Activated effector memory CD4-positive, alpha-beta T cell treated with anti-CD3 and anti-CD28 coated beads, Interleukin-2, amount 50 U/mL, for 16 hours (primary cell): ENCODE measurements at regions not wholly inside any gene's neighbourhood (a gene's known extent, or its start where the extent isn't known, plus 50 kb on each side); places are given as distances from the start of the nearest gene placed in this dataset.
"Not testable (repeated sequence)": the region's sequence is repeated elsewhere in the genome, so short reads cannot be mapped to it uniquely, and the experiment has no call there.

Experiments
- DNase-seq: peaks from one replicate; pipeline ENCODE4 v3.0.0-alpha.2; 2020

DNA sequence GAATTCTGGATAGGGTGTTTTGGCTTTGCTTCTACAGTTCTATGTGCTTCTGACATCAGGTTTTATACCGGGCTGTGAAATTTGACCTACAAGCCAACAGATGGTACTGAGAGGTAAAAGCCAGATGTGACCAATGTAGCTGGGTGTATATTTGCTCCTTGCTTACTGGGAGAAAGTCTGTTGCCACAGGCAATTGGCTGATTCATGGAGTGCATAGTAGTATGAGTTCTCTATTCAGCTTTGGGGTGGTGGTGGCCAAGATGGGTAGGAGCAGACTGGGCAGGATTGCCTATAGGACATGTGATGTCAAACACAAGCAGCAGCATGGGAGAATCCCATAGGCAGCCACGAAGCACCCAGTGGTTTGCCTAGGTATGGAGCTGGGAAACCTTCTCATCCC, 1827.0 kb downstream of the C4orf33 start:
- DNase-seq: no peak

GRCh38 chr4:130955520-130955919, 1859.6 kb downstream of the C4orf33 start:
- no peak for DNase-seq

GRCh38 chr4:130985371-130985770, 1889.4 kb downstream of the C4orf33 start:
- DNase-seq: no peak

GRCh38 chr4:130995988-130996387, 1900.0 kb downstream of the C4orf33 start:
- no peak for DNase-seq

DNA sequence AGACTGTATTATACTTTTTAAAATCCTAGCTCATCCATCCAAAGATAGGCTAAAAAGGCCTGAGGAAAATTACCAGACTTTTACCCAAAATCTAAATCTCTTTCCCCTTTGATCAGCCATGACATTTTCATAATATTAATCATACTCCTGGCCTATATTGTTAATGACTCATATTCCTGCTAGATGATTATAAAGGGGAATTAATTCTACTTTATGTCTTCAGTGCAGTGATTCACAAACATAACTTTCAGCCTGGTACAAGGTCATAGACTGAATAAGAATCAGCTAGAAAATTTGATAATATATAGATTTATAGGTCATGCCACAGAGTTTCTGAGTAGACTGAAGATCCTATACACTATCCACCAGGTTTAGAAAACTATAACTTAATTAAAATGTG, 1905.4 kb downstream of the C4orf33 start:
- DNase-seq: no peak

GRCh38 chr4:131002132-131002531, 1906.2 kb downstream of the C4orf33 start:
- no peak for DNase-seq

DNA sequence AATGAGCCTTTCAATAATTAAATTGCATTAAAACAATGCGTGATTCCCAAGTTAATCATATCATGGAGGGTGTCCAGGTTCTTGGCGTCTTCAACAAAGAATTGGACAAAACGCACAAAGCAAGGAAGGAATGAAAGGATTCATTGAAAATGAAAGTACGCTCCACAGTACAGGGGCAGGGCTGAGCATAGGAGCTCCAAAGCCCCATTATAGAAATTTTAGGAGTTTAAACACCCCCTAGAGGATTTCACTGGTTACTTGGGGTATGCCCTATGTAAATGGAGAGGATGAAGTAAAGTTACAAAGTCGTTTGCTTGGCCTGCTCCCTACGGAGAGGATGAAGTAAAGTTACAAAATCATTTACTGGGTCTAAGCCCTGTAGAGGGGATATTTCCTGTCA, 1910.4 kb downstream of the C4orf33 start:
- DNase-seq: no peak

DNA sequence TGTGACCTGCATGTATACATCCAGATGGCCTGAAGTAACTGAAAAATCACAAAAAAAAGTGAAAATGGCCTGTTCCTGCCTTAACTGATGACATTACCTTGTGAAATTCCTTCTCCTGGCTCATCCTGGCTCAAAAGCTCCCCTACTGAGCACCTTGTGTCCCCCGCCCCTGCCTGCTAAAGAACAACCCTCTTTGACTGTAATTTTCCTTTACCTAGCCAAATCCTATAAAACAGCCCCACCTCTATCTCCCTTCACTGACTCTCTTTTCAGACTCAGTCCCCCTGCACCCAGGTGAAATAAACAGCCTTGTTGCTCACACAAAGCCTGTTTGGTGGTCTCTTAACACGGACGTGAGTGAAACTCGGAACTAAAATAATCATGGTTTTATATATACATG, 1916.0 kb downstream of the C4orf33 start:
- DNase-seq: not testable (repeated sequence)

DNA sequence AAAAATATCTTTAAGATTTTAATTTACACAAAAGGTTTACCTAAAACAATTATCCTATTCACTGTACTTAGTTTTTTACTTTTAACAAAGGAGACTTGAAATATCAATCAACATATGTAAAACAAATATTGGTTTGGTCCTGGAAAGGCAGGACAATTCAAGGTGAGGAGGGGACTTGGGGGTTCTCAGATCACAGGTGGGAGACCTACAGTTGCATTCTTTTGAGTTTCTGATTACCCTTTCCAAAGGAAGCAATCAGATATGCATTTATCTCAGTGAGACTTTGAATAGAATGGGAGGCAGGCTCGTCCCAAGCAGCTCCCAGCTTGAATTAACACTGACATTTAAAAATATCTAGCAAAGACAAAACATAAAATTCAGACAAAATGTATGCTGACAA, 1917.3 kb downstream of the C4orf33 start:
- no peak for DNase-seq

GRCh38 chr4:131026771-131027170, 1930.8 kb downstream of the C4orf33 start:
- DNase-seq: no peak

- no peak for DNase-seq
Observed at GRCh38 chr4:131044368-131044767, 1948.4 kb downstream of the C4orf33 start.

DNA sequence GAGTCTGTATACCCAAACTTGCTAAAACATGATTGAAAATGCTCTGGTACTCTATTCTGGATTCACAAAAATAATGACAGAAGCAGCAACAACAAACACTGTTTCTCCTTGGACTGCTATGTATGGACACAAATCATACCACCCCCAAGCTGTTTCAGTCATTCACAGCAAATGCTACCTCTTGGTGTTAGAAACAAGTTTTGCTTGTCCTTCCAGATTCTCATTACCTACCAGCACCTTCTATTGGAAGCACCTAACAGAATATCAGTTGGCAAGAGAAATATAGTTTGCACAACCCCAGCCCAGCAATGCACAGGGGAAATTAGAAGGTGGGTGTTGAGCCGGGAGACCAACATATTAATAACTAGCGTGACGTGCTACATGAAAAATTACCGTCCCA, 1950.9 kb downstream of the C4orf33 start:
- no peak for DNase-seq

- no peak for DNase-seq
Observed at GRCh38 chr4:131052646-131053045, 1956.7 kb downstream of the C4orf33 start.

GRCh38 chr4:131054489-131055019, 1958.6 kb downstream of the C4orf33 start:
- DNase-seq: no peak

DNA sequence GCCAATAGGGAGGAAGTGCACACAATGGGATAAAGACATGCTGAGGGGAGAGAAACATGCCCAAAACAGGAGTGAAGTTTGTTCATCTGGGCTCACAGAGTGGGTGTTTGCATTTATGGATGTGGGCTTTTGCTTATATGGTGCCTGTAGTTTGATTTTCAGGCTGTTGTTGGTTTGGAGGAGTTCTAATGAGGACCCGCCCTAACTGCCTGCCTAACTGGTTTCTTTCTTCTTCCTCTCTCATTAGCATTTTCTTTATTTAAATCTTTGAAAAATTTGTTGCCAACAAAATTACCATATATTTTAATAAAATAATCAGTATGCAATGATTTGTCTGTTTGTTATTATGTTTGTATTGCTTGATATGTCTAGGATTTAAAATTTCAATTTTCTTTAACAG, 1965.8 kb downstream of the C4orf33 start:
- no peak for DNase-seq

DNA sequence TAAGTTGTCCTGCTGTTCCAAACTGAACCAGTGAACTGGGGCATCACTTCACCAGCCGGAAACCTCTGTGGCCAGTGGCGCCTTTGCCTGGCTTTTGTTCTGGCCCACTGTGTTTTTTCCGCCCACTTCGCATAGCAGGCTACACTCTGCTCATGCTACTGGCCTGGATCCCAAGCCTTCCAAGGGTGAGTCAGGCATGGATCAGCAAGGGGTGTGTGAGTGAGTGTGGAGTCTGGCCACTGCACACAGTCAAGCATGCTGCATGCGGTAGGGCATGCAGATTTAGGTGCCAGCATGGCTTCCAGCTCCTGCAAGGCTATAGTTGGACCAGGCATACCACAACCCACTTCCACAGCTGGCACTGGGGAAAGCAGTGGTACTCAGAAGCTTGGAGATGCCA, 1967.9 kb downstream of the C4orf33 start:
- no peak for DNase-seq

DNA sequence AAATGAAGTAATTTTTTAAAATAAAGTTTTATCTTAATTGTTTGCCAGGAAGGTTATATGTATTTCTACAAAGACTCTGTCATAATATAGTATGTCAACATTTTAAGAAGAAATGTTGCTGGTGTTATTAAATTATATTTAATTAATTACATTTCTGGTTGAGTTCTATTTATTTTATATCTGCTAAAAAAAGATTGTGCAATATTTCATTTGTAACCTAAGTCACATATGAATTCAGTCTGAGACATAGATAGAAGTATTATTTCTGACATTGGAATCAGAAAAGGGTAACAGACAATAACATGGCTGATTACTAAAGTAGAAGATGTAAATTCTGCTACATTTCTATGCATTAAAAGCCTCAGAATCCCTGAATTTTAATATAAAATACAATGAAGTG, 1985.1 kb downstream of the C4orf33 start:
- DNase-seq: no peak

DNA sequence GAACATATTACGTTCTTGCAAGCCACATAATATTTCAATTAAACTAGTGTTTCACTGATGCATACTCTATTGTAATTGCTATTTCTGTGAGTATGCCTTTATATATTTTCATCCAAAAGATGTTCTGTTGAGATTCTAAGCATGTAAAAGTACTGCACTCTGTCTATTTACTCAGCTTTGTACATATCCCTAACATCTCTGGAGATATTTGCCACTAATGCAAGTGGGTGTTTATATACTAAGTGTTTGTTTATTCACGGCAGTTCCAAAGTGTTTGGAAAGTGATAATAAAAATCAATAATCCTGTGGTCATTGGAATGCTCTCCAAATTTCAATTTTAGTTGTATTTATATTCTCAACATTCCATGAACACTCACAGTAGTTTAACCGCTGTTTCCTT, 1989.0 kb downstream of the C4orf33 start:
- no peak for DNase-seq

DNA sequence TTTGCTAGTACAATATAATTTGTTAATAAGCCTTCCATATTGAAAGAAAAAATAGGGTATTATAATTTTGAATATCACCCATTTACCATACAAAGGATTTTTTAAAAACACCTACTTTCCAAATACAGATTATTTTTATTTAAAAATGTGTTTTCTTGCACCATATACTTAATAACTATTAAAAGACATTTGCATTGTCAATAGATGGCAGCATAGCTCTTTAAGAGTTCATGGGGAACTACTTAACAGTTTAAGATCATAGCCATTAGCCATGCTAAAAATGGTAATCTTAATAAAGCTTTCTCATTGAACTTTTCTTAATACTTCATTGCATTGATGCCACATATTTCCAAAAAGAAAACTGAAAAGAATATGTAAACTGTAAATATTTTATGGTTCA, 1995.9 kb downstream of the C4orf33 start:
- DNase-seq: no peak

DNA sequence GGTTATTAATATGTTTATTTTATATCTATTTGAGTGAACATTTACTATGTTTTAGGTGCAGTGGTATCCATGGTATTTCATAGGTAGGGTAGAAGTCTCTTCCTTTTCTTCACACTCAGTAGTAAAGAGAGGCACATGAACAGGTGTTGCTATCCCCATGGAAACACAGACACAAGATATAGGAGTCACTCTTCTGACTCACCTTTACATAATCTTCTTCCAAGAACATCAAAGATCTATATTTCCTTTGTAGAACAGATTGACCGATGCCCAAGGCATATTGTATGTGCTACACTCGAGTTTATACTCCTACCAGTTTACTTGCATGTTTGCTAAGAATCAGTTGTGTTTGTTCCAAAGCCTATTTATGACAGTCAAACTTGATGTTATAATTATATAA, 1997.4 kb downstream of the C4orf33 start:
- no peak for DNase-seq

- DNase-seq: no peak
Observed at GRCh38 chr4:131098976-131099375, 2003.0 kb downstream of the C4orf33 start.

DNA sequence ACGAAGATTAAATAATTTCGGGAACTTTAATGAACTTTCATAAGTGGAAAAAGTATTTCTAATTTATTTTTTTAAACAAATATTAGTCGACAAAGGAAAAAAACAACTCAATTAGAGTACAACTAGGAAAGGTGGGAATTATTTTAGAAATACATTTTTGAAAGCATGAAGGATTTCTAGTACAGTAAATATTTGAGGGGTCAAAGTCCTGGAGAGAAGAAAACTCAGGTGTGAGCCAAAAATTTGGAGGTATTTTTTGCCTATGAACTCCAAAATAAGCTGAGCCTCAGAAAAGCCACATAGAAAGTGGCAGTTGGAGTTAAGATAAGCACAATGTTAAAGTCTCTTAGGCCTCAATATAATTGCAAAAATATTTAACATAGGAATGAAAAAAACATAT, 2017.3 kb downstream of the C4orf33 start:
- DNase-seq: no peak

DNA sequence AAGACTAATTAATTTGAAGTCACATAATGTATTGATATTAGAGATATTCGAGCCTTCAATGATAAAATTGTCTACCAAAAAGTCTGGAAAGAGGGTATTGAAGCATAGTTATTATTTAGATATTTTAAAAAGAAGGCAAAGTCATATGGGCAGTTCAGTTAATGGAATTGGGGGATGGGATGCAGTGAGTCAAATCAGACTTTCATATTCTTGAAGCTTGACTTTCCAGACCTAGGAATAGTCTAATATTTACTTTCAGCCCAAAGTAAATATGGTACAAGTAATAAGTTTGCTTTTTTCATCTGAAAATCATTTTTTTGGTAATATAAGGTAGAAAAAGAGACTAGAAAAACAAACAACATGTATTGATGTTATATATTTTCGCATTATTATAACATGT, 2017.8 kb downstream of the C4orf33 start:
- DNase-seq: no peak

- DNase-seq: no peak
Observed at GRCh38 chr4:131119661-131120060, 2023.7 kb downstream of the C4orf33 start.

- DNase-seq: no peak
Observed at GRCh38 chr4:131137196-131137595, 2011.9 kb upstream of the PCDH10 start.

DNA sequence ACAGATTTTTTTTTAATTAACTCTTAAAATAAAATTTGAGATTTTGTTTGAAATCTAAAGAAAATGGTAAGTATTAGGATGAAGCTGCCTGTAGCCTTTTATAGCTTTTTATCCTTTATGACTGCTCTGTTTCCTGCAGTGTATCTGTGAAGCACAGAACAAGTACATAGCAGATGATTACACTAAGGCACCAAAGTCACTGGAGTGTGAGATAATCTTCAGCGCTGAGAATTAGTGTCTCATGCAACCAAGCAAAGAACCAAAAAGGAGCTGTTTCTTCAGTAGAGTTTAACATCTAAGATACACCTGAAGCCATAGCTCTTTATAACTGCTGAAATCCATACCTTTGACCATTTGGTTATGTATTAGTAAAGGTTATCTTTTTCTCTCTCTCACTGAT, 1989.8 kb upstream of the PCDH10 start:
- DNase-seq: no peak
